Suprapubic skin (tissue), 4 donors: ENCODE measurements at regions not wholly inside any gene's neighbourhood (a gene's known extent, or its start where the extent isn't known, plus 50 kb on each side); places are given as distances from the start of the nearest gene placed in this dataset.

Experiments used
- CTCF ChIP-seq, 2 donors: fragments of 200-600 bp in 1 of 2; fragments of 450-650 bp in 1 of 2; sonication (generic) in 1 of 2; IDR thresholded peaks; one replicate each; pipeline ENCODE4 v1.5.1; 2016 to 2019; ENCODE audit warnings: antibody characterized with exemption in 2 of 2, mild to moderate bottlenecking in 1 of 2, moderate library complexity in 1 of 2
- EP300 ChIP-seq: sonication (generic); formaldehyde crosslinking; IDR thresholded peaks from one replicate; pipeline ENCODE4 v1.6.1; 2017; ENCODE audit warnings: antibody characterized with exemption
- POLR2A ChIP-seq, 2 donors: fragments of 450-650 bp; IDR thresholded peaks; one replicate each; pipeline ENCODE4 v1.6.1; 2017; ENCODE audit warnings: antibody characterized with exemption in 2 of 2, mild to moderate bottlenecking in 2 of 2, moderate library complexity in 2 of 2
- POLR2AphosphoS5 ChIP-seq, 3 donors: sonication (generic); formaldehyde crosslinking; IDR thresholded peaks; one replicate each; pipeline ENCODE4 v1.6.1; 2017; ENCODE audit warnings: antibody characterized with exemption in 3 of 3

- no peak for TF ChIP-seq CTCF (IDR thresholded peaks at IDR 0.05)
- no peak for TF ChIP-seq POLR2A (IDR thresholded peaks at IDR 0.05)
- TF ChIP-seq POLR2AphosphoS5 (IDR thresholded peaks at IDR 0.05) = no peak
- TF ChIP-seq EP300 = no peak
Observed at GRCh38 chr13:40148101-40148500, 492.6 kb downstream of the COG6 start.
